DOHH2 (cell line): ENCODE measurements at regions not wholly inside any gene's neighbourhood (a gene's known extent, or its start where the extent isn't known, plus 50 kb on each side); places are given as distances from the start of the nearest gene placed in this dataset.

Experiments used
- H3F3A ChIP-seq: fragments of 200-600 bp; sonication (generic), shearing (Covaris generic); 2 replicates; pipeline ENCODE4 v1.6.0; 2016; ENCODE audit warnings: antibody characterized with exemption, mild to moderate bottlenecking; ENCODE audit not compliant: control insufficient read depth, insufficient read depth
- H3K27ac ChIP-seq: fragments of 200-600 bp; sonication (generic); 2 replicates; pipeline ENCODE4 v1.5.1; 2014; ENCODE audit warnings: low read depth, mild to moderate bottlenecking, low read length, moderate library complexity
- H3K27me3 ChIP-seq: fragments of 200-600 bp; sonication (generic); 2 replicates; pipeline ENCODE4 v1.6.1; 2014; ENCODE audit warnings: mild to moderate bottlenecking, low read length, mixed read lengths; ENCODE audit not compliant: control insufficient read depth
- H3K36me3 ChIP-seq: fragments of 200-600 bp; sonication (generic); 2 replicates; pipeline ENCODE4 v1.6.1; 2014; ENCODE audit warnings: mild to moderate bottlenecking, low read length, moderate library complexity, mixed read lengths; ENCODE audit not compliant: control insufficient read depth
- H3K4me1 ChIP-seq: fragments of 200-600 bp; sonication (generic); 2 replicates; pipeline ENCODE4 v1.6.1; 2014; ENCODE audit warnings: mild to moderate bottlenecking, low read length, mixed read lengths; ENCODE audit not compliant: control insufficient read depth
- H3K4me2 ChIP-seq: fragments of 200-600 bp; sonication (generic); 2 replicates; pipeline ENCODE4 v1.6.0; 2014; ENCODE audit warnings: mild to moderate bottlenecking, low read length, moderate library complexity
- H3K4me3 ChIP-seq: fragments of 200-600 bp; sonication (generic); 2 replicates; pipeline ENCODE4 v1.5.1; 2014; ENCODE audit warnings: mild to moderate bottlenecking, low read length, mixed read lengths
- H3K79me2 ChIP-seq: fragments of 200-600 bp; sonication (generic); 2 replicates; pipeline ENCODE4 v1.6.1; 2014; ENCODE audit warnings: mild to moderate bottlenecking, low read length, mixed read lengths; ENCODE audit not compliant: control insufficient read depth
- H3K9me2 ChIP-seq: fragments of 200-600 bp; sonication (generic); replicated peaks from 2 replicates; pipeline ENCODE4 v1.6.1; 2014; ENCODE audit warnings: mild to moderate bottlenecking, low read length, mixed read lengths; ENCODE audit not compliant: control insufficient read depth
- H3K9me3 ChIP-seq: fragments of 200-600 bp; sonication (generic); 2 replicates; pipeline ENCODE4 v1.6.1; 2014; ENCODE audit warnings: antibody characterized with exemption, low read length, mixed read lengths; ENCODE audit not compliant: control insufficient read depth, insufficient read depth
- H4K20me1 ChIP-seq: fragments of 200-600 bp; sonication (generic); 2 replicates; pipeline ENCODE4 v1.6.0; 2014; ENCODE audit warnings: low read depth, mild to moderate bottlenecking, antibody characterized with exemption, low read length, moderate library complexity; ENCODE audit not compliant: control insufficient read depth, insufficient read depth
- CTCF ChIP-seq: fragments of 200-600 bp; sonication (generic); IDR thresholded peaks from one replicate; pipeline ENCODE4 v1.5.1; 2014; ENCODE audit warnings: antibody characterized with exemption, mild to moderate bottlenecking, low read depth, low read length; ENCODE audit not compliant: poor library complexity, severe bottlenecking
- EZH2phosphoT487 ChIP-seq: fragments of 200-600 bp; sonication (generic); IDR thresholded peaks from 2 replicates; pipeline ENCODE4 v1.6.1; 2017; ENCODE audit warnings: borderline replicate concordance, mild to moderate bottlenecking, antibody characterized with exemption, low read length, moderate library complexity, mixed read lengths

GRCh38 chr10:32147730-32148129 is 91.5 kb upstream of the KIF5B start:
- Histone ChIP-seq H4K20me1 (no peaks in the 10 kb centered on the region), H3K4me1 (no peaks in the 10 kb centered on the region), H3K27me3 (no peaks in the 10 kb centered on the region), H3K36me3 (no peaks in the 10 kb centered on the region), H3K4me2 (no peak overlapping the region), H3K27ac (no peak overlapping the region), H3F3A (no peaks in the 10 kb centered on the region), H3K9me2 (no peaks in the 10 kb centered on the region), H3K4me3 (no peak overlapping the region), H3K9me3 (no peaks in the 10 kb centered on the region), H3K79me2 (no peaks in the 10 kb centered on the region)
- TF ChIP-seq CTCF (no peak), EZH2phosphoT487 (no peak)

- TF ChIP-seq CTCF: no peak
- TF ChIP-seq EZH2phosphoT487: no peak
Observed at GRCh38 chr10:32146166-32146565, 89.9 kb upstream of the KIF5B start.

GRCh38 chr10:32144817-32145688 is 88.8 kb upstream of the KIF5B start:
- Histone ChIP-seq H3K79me2 (no peaks in the 10 kb centered on the region), H3K4me3 (no peak overlapping the region), H3K27ac (no peak overlapping the region), H4K20me1 (no peaks in the 10 kb centered on the region), H3K36me3 (no peaks in the 10 kb centered on the region), H3K4me1 (no peaks in the 10 kb centered on the region), H3K4me2 (no peak overlapping the region), H3K9me2 (no peaks in the 10 kb centered on the region), H3K9me3 (no peaks in the 10 kb centered on the region), H3F3A (no peaks in the 10 kb centered on the region), H3K27me3 (no peaks in the 10 kb centered on the region)
- TF ChIP-seq EZH2phosphoT487 (no peak), CTCF (no peak)

More at GRCh38 chr10:32146166-32146565, 89.9 kb upstream of the KIF5B start:
- Histone ChIP-seq H3K4me3 (no peak overlapping the region), H3K4me1 (no peaks in the 10 kb centered on the region), H3F3A (no peaks in the 10 kb centered on the region), H3K27me3 (no peaks in the 10 kb centered on the region), H3K9me2 (no peaks in the 10 kb centered on the region), H3K4me2 (no peak overlapping the region), H3K27ac (no peak overlapping the region), H3K9me3 (no peaks in the 10 kb centered on the region), H3K36me3 (no peaks in the 10 kb centered on the region), H4K20me1 (no peaks in the 10 kb centered on the region), H3K79me2 (no peaks in the 10 kb centered on the region)
